ENCODE measurements at regions not wholly inside any gene's neighbourhood (a gene's known extent, or its start where the extent isn't known, plus 50 kb on each side); places are given as distances from the start of the nearest gene placed in this dataset.

GRCh38 chr4:153137677-153138630, 66.3 kb upstream of the TRIM2 start:
- H3K4me2 ChIP-seq, result no peak overlapping the region
- H3K27me3 ChIP-seq (ENCODE audit: insufficient read depth, low read depth), result no peaks in the 10 kb centered on the region; the same call in 1 of the 2 replicates
- H3K4me3 ChIP-seq (IDR thresholded peaks at IDR 0.05; ENCODE audit: insufficient read depth, low read depth, low read length), result no peak overlapping the region
- no peak overlapping the region for H3K27ac ChIP-seq
- no peaks in the 10 kb centered on the region for H4K20me1 ChIP-seq (ENCODE audit: insufficient read depth)
- H3K79me2 ChIP-seq (ENCODE audit: insufficient read depth, low read depth), result no peaks in the 10 kb centered on the region
- H3K4me1 ChIP-seq (ENCODE audit: low read depth, poor library complexity, severe bottlenecking), result peaks cover 26% of the 10 kb centered on the region
- H3K36me3 ChIP-seq (ENCODE audit: insufficient read depth), result no peaks in the 10 kb centered on the region
- H2AFZ ChIP-seq (ENCODE audit: low read depth), result no peak overlapping the region
- H3K9ac ChIP-seq, result no peak overlapping the region
- TF ChIP-seq CTCF (conservative IDR thresholded peaks at IDR 0.05; ENCODE audit: low read depth, low read length), result no peak

GRCh38 chr4:153138736-153139135, 65.5 kb upstream of the TRIM2 start:
- H3K27ac ChIP-seq, result no peak overlapping the region
- H4K20me1 ChIP-seq (ENCODE audit: insufficient read depth), result no peaks in the 10 kb centered on the region
- no peaks in the 10 kb centered on the region; the same call in 1 of the 2 replicates for H3K27me3 ChIP-seq (ENCODE audit: insufficient read depth, low read depth)
- H3K36me3 ChIP-seq (ENCODE audit: insufficient read depth), result no peaks in the 10 kb centered on the region
- no peak overlapping the region for H3K4me3 ChIP-seq (IDR thresholded peaks at IDR 0.05; ENCODE audit: insufficient read depth, low read depth, low read length)
- H3K4me1 ChIP-seq (ENCODE audit: low read depth, poor library complexity, severe bottlenecking), result peaks cover 27% of the 10 kb centered on the region
- no peak overlapping the region for H3K9ac ChIP-seq
- no peak for TF ChIP-seq CTCF (conservative IDR thresholded peaks at IDR 0.05; ENCODE audit: low read depth, low read length)
- H3K4me2 ChIP-seq, result no peak overlapping the region
- H2AFZ ChIP-seq (ENCODE audit: low read depth), result no peak overlapping the region
- H3K79me2 ChIP-seq (ENCODE audit: insufficient read depth, low read depth), result no peaks in the 10 kb centered on the region

GRCh38 chr4:153140294-153140693, 63.9 kb upstream of the TRIM2 start:
- Histone ChIP-seq H4K20me1 (ENCODE audit: insufficient read depth) (no peaks in the 10 kb centered on the region), H3K4me3 (IDR thresholded peaks at IDR 0.05; ENCODE audit: insufficient read depth, low read depth, low read length) (no peak overlapping the region), H3K27ac (no peak overlapping the region), H3K79me2 (ENCODE audit: insufficient read depth, low read depth) (no peaks in the 10 kb centered on the region), H3K4me1 (ENCODE audit: low read depth, poor library complexity, severe bottlenecking) (peaks cover 22% of the 10 kb centered on the region), H3K4me2 (no peak overlapping the region), H3K27me3 (ENCODE audit: insufficient read depth, low read depth) (no peaks in the 10 kb centered on the region; the same call in 1 of the 2 replicates), H3K9ac (no peak overlapping the region), H3K36me3 (ENCODE audit: insufficient read depth) (no peaks in the 10 kb centered on the region), H2AFZ (ENCODE audit: low read depth) (no peak overlapping the region)
- no peak for TF ChIP-seq CTCF (conservative IDR thresholded peaks at IDR 0.05; ENCODE audit: low read depth, low read length)

DNA sequence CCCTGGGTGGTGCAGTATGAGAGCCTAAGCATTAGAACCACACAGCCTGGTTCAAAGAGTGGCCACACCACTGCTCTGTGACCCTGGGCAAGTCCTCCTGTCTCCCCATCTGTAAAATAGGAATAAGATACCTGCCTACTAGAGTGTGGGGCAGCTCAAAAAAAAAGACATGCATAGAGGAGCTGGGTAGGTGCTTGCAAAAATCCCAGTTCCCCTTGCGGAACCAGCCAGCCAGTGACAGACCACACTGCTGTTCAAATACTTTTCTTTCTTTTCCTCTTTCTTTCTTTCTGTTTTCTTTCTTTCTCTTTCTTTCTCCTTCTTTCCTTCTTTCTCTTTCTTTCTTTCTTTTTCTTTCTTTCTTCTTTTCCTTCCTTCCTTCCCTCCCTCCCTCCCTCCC, 63.0 kb upstream of the TRIM2 start:
- H3K36me3 ChIP-seq (ENCODE audit: insufficient read depth), result no peaks in the 10 kb centered on the region
- no peak overlapping the region for H2AFZ ChIP-seq (ENCODE audit: low read depth)
- no peak overlapping the region for H3K9ac ChIP-seq
- H3K4me3 ChIP-seq (IDR thresholded peaks at IDR 0.05; ENCODE audit: insufficient read depth, low read depth, low read length), result no peak overlapping the region
- no peaks in the 10 kb centered on the region for H4K20me1 ChIP-seq (ENCODE audit: insufficient read depth)
- no peaks in the 10 kb centered on the region for H3K79me2 ChIP-seq (ENCODE audit: insufficient read depth, low read depth)
- no peak overlapping the region for H3K27ac ChIP-seq
- no peak for TF ChIP-seq CTCF (conservative IDR thresholded peaks at IDR 0.05; ENCODE audit: low read depth, low read length)
- peaks cover 21% of the 10 kb centered on the region for H3K4me1 ChIP-seq (ENCODE audit: low read depth, poor library complexity, severe bottlenecking)
- H3K4me2 ChIP-seq, result no peak overlapping the region
- H3K27me3 ChIP-seq (ENCODE audit: insufficient read depth, low read depth), result no peaks in the 10 kb centered on the region; the same call in 1 of the 2 replicates
